SK-N-SH (cell line): ENCODE measurements at regions not wholly inside any gene's neighbourhood (a gene's known extent, or its start where the extent isn't known, plus 50 kb on each side); places are given as distances from the start of the nearest gene placed in this dataset.

Experiments
- CTCF ChIA-PET: fragments of 300-600, 350-600 bp; formaldehyde crosslinking; extraction: SDS; loops from one replicate; lab custom pipeline; 2021; lab: Yijun Ruan, JAX
- POLR2A ChIA-PET: fragments of 350-600 bp; sonication (Branson Sonifier 250); formaldehyde crosslinking; extraction: SDS; loops from one replicate; lab custom pipeline; 2020; ENCODE audit warnings: antibody characterized with exemption, inconsistent platforms; lab: Yijun Ruan, JAX
- DNase-seq: peaks from one replicate; pipeline ENCODE4 v3.0.0; 2012
- H2AFZ ChIP-seq: fragments of 200-600 bp; sonication (generic); 2 replicates; pipeline ENCODE4 v1.8.1; 2016; ENCODE audit warnings: antibody characterized with exemption, mild to moderate bottlenecking, low read depth
- H3F3A ChIP-seq: fragments of 200-600 bp; sonication (generic); replicated peaks from 2 replicates; pipeline ENCODE3; 2016; ENCODE audit warnings: antibody characterized with exemption, mild to moderate bottlenecking; ENCODE audit not compliant: insufficient read depth
- H3K27ac ChIP-seq, 2 experiments: fragments of 200-500 bp in 1 of 2; fragments of 200-600 bp in 1 of 2; sonication (Bioruptor generic) in 1 of 2; sonication (generic), shearing (Covaris generic) in 1 of 2; 2 replicates each; pipeline versions ENCODE4 v1.5.1 to v1.6.1; 2014 to 2016; ENCODE audit warnings: low read depth in 2 of 2, inconsistent platforms in 1 of 2, low read length in 1 of 2, mild to moderate bottlenecking in 1 of 2, mixed read lengths in 1 of 2
- H3K27me3 ChIP-seq: fragments of 200-600 bp; sonication (generic), shearing (Covaris generic); 2 replicates; pipeline ENCODE4 v1.6.1; 2016; ENCODE audit warnings: mixed run types; ENCODE audit not compliant: insufficient read depth
- H3K36me3 ChIP-seq, 2 experiments: fragments of 200-500 bp in 1 of 2; fragments of 200-600 bp in 1 of 2; sonication (Bioruptor generic) in 1 of 2; sonication (generic) in 1 of 2; replicated peaks in 1 of 2; 2 replicates each; pipeline versions ENCODE3 to v1.5.1; 2014 to 2016; ENCODE audit warnings: low read length in 1 of 2, mild to moderate bottlenecking in 1 of 2; ENCODE audit not compliant: insufficient read depth in 2 of 2, control insufficient read depth in 1 of 2
- H3K4me1 ChIP-seq, 2 experiments: fragments of 200-500 bp in 1 of 2; fragments of 200-600 bp in 1 of 2; sonication (Bioruptor generic) in 1 of 2; sonication (generic), shearing (Covaris generic) in 1 of 2; 2 replicates each; pipeline versions ENCODE4 v1.5.1 to v1.6.1; 2014 to 2016; ENCODE audit warnings: low read depth in 1 of 2, low read length in 1 of 2, mixed run types in 1 of 2; ENCODE audit not compliant: insufficient read depth in 2 of 2, control insufficient read depth in 1 of 2
- H3K4me2 ChIP-seq: fragments of 200-600 bp; sonication (generic), shearing (Covaris generic); 2 replicates; pipeline ENCODE4 v1.6.1; 2017; ENCODE audit warnings: mixed run types
- H3K4me3 ChIP-seq, 2 experiments: fragments of 200-500 bp in 1 of 2; fragments of 200-600 bp in 1 of 2; sonication (Bioruptor generic) in 1 of 2; sonication (generic), shearing (Covaris generic) in 1 of 2; 2 replicates each; pipeline versions ENCODE4 v1.5.1 to v1.8.1; 2014 to 2016; ENCODE audit warnings: low read depth in 2 of 2, inconsistent platforms in 1 of 2, low read length in 1 of 2, mild to moderate bottlenecking in 1 of 2, mixed read lengths in 1 of 2, moderate library complexity in 1 of 2
- H3K79me2 ChIP-seq: fragments of 200-600 bp; sonication (generic); 2 replicates; pipeline ENCODE4 v1.8.1; 2017; ENCODE audit warnings: mild to moderate bottlenecking; ENCODE audit not compliant: insufficient read depth
- H3K9ac ChIP-seq: fragments of 200-600 bp; sonication (generic); 2 replicates; pipeline ENCODE4 v1.6.1; 2017; ENCODE audit warnings: mixed run types
- H3K9me2 ChIP-seq: fragments of 200-600 bp; sonication (generic); 2 replicates; pipeline ENCODE4 v1.6.1; 2017; ENCODE audit warnings: mixed run types
- H3K9me3 ChIP-seq: fragments of 200-600 bp; sonication (generic); 2 replicates; pipeline ENCODE4 v1.6.1; 2017; ENCODE audit warnings: mixed run types, mild to moderate bottlenecking, moderate library complexity
- H4K20me1 ChIP-seq: fragments of 200-600 bp; sonication (generic); 2 replicates; pipeline ENCODE4 v1.6.1; 2017; ENCODE audit warnings: mild to moderate bottlenecking, mixed run types; ENCODE audit not compliant: insufficient read depth
- CTCF ChIP-seq: fragments of 200-600 bp; sonication (generic); IDR thresholded peaks from 2 replicates; pipeline ENCODE4 v1.6.1; 2017; ENCODE audit warnings: antibody characterized with exemption, mild to moderate bottlenecking, moderate library complexity
- EP300 ChIP-seq, 2 experiments: IDR thresholded peaks; 2 replicates each; pipeline versions ENCODE4 v1.4.0 to v1.6.1; 2012; ENCODE audit warnings: borderline replicate concordance in 1 of 2, low read depth in 1 of 2, low read length in 1 of 2
- EZH2phosphoT487 ChIP-seq: fragments of 200-600 bp; sonication (generic); IDR thresholded peaks from 2 replicates; pipeline ENCODE4 v1.6.1; 2017; ENCODE audit warnings: low read depth, mixed run types, mild to moderate bottlenecking, antibody characterized with exemption, moderate library complexity, borderline replicate concordance
- FOSL2 ChIP-seq: IDR thresholded peaks from 2 replicates; pipeline ENCODE4 v1.4.0; 2012; ENCODE audit warnings: low read depth, mild to moderate bottlenecking, moderate library complexity, borderline replicate concordance
- JUND ChIP-seq: IDR thresholded peaks from 2 replicates; pipeline ENCODE4 v1.4.0; 2012
- MAX ChIP-seq: IDR thresholded peaks from 2 replicates; pipeline ENCODE4 v1.4.0; 2012; ENCODE audit warnings: low read depth
- POLR2AphosphoS5 ChIP-seq: IDR thresholded peaks from 2 replicates; pipeline ENCODE4 v1.6.1; 2012; ENCODE audit warnings: low read depth, low read length
- RAD21 ChIP-seq: IDR thresholded peaks from 2 replicates; pipeline ENCODE4 v1.6.1; 2012; ENCODE audit warnings: mild to moderate bottlenecking, low read length
- SIN3A ChIP-seq: IDR thresholded peaks from 2 replicates; pipeline ENCODE4 v1.6.1; 2012; ENCODE audit warnings: low read depth, mild to moderate bottlenecking, low read length, moderate library complexity, borderline replicate concordance
- SMC3 ChIP-seq: IDR thresholded peaks from 2 replicates; pipeline ENCODE4 v1.6.1; 2012; ENCODE audit warnings: low read depth, low read length, improper control_type of control experiment
- TAF1 ChIP-seq: IDR thresholded peaks from 2 replicates; pipeline ENCODE4 v1.6.1; 2012; ENCODE audit warnings: low read depth, mild to moderate bottlenecking, low read length, moderate library complexity, borderline replicate concordance
- USF1 ChIP-seq: IDR thresholded peaks from 2 replicates; pipeline ENCODE4 v1.4.0; 2012; ENCODE audit warnings: low read depth, borderline replicate concordance
- USF2 ChIP-seq: fragments of 150-350 bp; IDR thresholded peaks from 2 replicates; pipeline ENCODE4 v1.6.1; 2017; ENCODE audit warnings: antibody characterized with exemption, low read length, low read depth, borderline replicate concordance
- YY1 ChIP-seq: IDR thresholded peaks from 2 replicates; pipeline ENCODE4 v1.4.0; 2012; ENCODE audit warnings: low read depth, mild to moderate bottlenecking
- ZBTB33 ChIP-seq: IDR thresholded peaks from 2 replicates; pipeline ENCODE4 v1.4.0; 2012; ENCODE audit warnings: low read depth, borderline replicate concordance
- WGBS: methylation state at CpG from one replicate; pipeline ENCODE4 v1.1.6; 2017; ENCODE audit warnings: low lambda C conversion rate; 5-methylcytosine and 5-hydroxymethylcytosine counted together

- H3K27me3 ChIP-seq, result no peaks in the 10 kb centered on the region
- H3K4me3 ChIP-seq, result no peak overlapping the region
- CTCF ChIA-PET, result no interaction called here
- H3K9me2 ChIP-seq, result no peaks in the 10 kb centered on the region
- no peaks in the 10 kb centered on the region for H3K36me3 ChIP-seq
- no peaks in the 10 kb centered on the region for H4K20me1 ChIP-seq
- POLR2A ChIA-PET, result no interaction called here
- no peaks in the 10 kb centered on the region for H3F3A ChIP-seq
- no peak overlapping the region for H3K4me2 ChIP-seq
- H2AFZ ChIP-seq, result no peak overlapping the region
- TF ChIP-seq EZH2phosphoT487 (no peak), CTCF (no peak)
- no peak overlapping the region for H3K9ac ChIP-seq
- WGBS, result 7% methylated on average over 3 of the region's 3 CpGs
- no peaks in the 10 kb centered on the region for H3K4me1 ChIP-seq
- no peak for DNase-seq
- no peaks in the 10 kb centered on the region for H3K9me3 ChIP-seq
- H3K27ac ChIP-seq, result no peak overlapping the region
- H3K79me2 ChIP-seq, result no peaks in the 10 kb centered on the region
Measured at GRCh38 chr10:25661632-25662031, 272.4 kb upstream of the MYO3A start.

GRCh38 chr10:25666276-25666675 is 267.8 kb upstream of the MYO3A start:
- WGBS, result 11% methylated on average over 3 of the region's 3 CpGs
- Histone ChIP-seq H3K9me2 (no peaks in the 10 kb centered on the region), H3K9ac (no peak overlapping the region), H3K4me1 (no peaks in the 10 kb centered on the region), H3K9me3 (no peaks in the 10 kb centered on the region), H2AFZ (no peak overlapping the region), H3K4me3 (no peak overlapping the region), H3K4me2 (no peak overlapping the region), H4K20me1 (no peaks in the 10 kb centered on the region), H3K79me2 (no peaks in the 10 kb centered on the region), H3F3A (no peaks in the 10 kb centered on the region), H3K27ac (no peak overlapping the region), H3K36me3 (no peaks in the 10 kb centered on the region), H3K27me3 (no peaks in the 10 kb centered on the region)
- DNase-seq, result no peak
- ChIA-PET POLR2A (no interaction called here), CTCF (no interaction called here)
- TF ChIP-seq SMC3 (no peak), FOSL2 (no peak), SIN3A (no peak), EP300 (IDR thresholded peaks at IDR 0.05; ENCODE audit: borderline replicate concordance in 1 of 2, low read depth in 1 of 2, low read length in 1 of 2) (no peak), MAX (no peak), ZBTB33 (no peak), RAD21 (no peak), YY1 (no peak), JUND (no peak), USF2 (no peak), POLR2AphosphoS5 (no peak), CTCF (no peak), TAF1 (no peak), USF1 (no peak)
